ENCODE measurements at regions not wholly inside any gene's neighbourhood (a gene's known extent, or its start where the extent isn't known, plus 50 kb on each side); places are given as distances from the start of the nearest gene placed in this dataset.

GRCh38 chr12:43004141-43004540 lies 414.6 kb upstream of the PRICKLE1 start:
- 94 to 95% methylated on average over 2 of the region's 2 CpGs for WGBS, 2 donors
- intact Hi-C loops (cut with DNase I; ENCODE audit: low total_unique reads), result no loop called here
- no peak overlapping the region for H3K4me3 ChIP-seq (ENCODE audit: low read depth, poor library complexity, severe bottlenecking)
- no peak for TF ChIP-seq POLR2A (IDR thresholded peaks at IDR 0.05)
- no peak for TF ChIP-seq CTCF (IDR thresholded peaks at IDR 0.05)
- no peak for DNase-seq (ENCODE audit: low spot score in 2 of 2)

- intact Hi-C loops (cut with DNase I; ENCODE audit: low total_unique reads), result no loop called here
- WGBS, 2 donors, result 41 to 57% methylated on average over 2 of the region's 2 CpGs
- TF ChIP-seq CTCF (IDR thresholded peaks at IDR 0.05), result no peak
- no peak for TF ChIP-seq POLR2A (IDR thresholded peaks at IDR 0.05)
- no peak for DNase-seq (ENCODE audit: low spot score in 2 of 2)
- no peak overlapping the region for H3K4me3 ChIP-seq (ENCODE audit: low read depth, poor library complexity, severe bottlenecking)
Measured at GRCh38 chr12:42996869-42997431, 407.4 kb upstream of the PRICKLE1 start.

GRCh38 chr12:42992826-42993225 lies 403.3 kb upstream of the PRICKLE1 start:
- intact Hi-C loops (cut with DNase I; ENCODE audit: low total_unique reads), result no loop called here
- WGBS, 2 donors, result 83 to 93% methylated on average over 2 of the region's 2 CpGs
- TF ChIP-seq CTCF (IDR thresholded peaks at IDR 0.05) (no peak), POLR2A (IDR thresholded peaks at IDR 0.05) (no peak)
- no peak overlapping the region for H3K4me3 ChIP-seq (ENCODE audit: low read depth, poor library complexity, severe bottlenecking)
- no peak for DNase-seq (ENCODE audit: low spot score in 2 of 2)

- no peak overlapping the region for H3K4me3 ChIP-seq (ENCODE audit: low read depth, poor library complexity, severe bottlenecking)
- intact Hi-C loops (cut with DNase I; ENCODE audit: low total_unique reads), result no loop called here
- DNase-seq (ENCODE audit: low spot score in 2 of 2), result no peak
- TF ChIP-seq CTCF (IDR thresholded peaks at IDR 0.05), result no peak
- TF ChIP-seq POLR2A (IDR thresholded peaks at IDR 0.05), result no peak
Measured at GRCh38 chr12:42990387-42990786, 400.8 kb upstream of the PRICKLE1 start.

- WGBS, 2 donors, result 70 to 77% methylated on average over 9 of the region's 9 CpGs
- no peak overlapping the region for H3K4me3 ChIP-seq (ENCODE audit: low read depth, poor library complexity, severe bottlenecking)
- TF ChIP-seq CTCF (IDR thresholded peaks at IDR 0.05) (no peak), POLR2A (IDR thresholded peaks at IDR 0.05) (no peak)
- DNase-seq (ENCODE audit: low spot score in 2 of 2), result no peak
- intact Hi-C loops (cut with DNase I; ENCODE audit: low total_unique reads), result no loop called here
Measured at GRCh38 chr12:42987216-42987650, 397.7 kb upstream of the PRICKLE1 start.

- intact Hi-C loops (cut with DNase I; ENCODE audit: low total_unique reads), result no loop called here
- DNase-seq (ENCODE audit: low spot score in 2 of 2), result no peak
- TF ChIP-seq POLR2A (IDR thresholded peaks at IDR 0.05) (no peak), CTCF (IDR thresholded peaks at IDR 0.05) (no peak)
- WGBS, 2 donors, result 53 to 67% methylated on average over 1 of the region's 1 CpG
- H3K4me3 ChIP-seq (ENCODE audit: low read depth, poor library complexity, severe bottlenecking), result no peak overlapping the region
Measured at GRCh38 chr12:42985506-42985905, 396.0 kb upstream of the PRICKLE1 start.
